Transverse colon (tissue), 3 donors: ENCODE measurements at regions not wholly inside any gene's neighbourhood (a gene's known extent, or its start where the extent isn't known, plus 50 kb on each side); places are given as distances from the start of the nearest gene placed in this dataset.

Experiments used
- EP300 ChIP-seq: sonication (generic); formaldehyde crosslinking; IDR thresholded peaks from one replicate; pipeline ENCODE4 v1.6.1; 2017; ENCODE audit warnings: antibody characterized with exemption, low read depth
- POLR2A ChIP-seq: fragments of 450-650 bp; IDR thresholded peaks from one replicate; pipeline ENCODE4 v1.6.1; 2016; ENCODE audit warnings: antibody characterized with exemption, mild to moderate bottlenecking, moderate library complexity
- TF ChIP-seq, protein P1 (sequence below), 5 experiments: fragments of 200-600 bp in 3 of 5; fragments of 450-650 bp in 2 of 5; sonication (generic) in 3 of 5; IDR thresholded peaks; 1 replicate in 2 of 5; 2 replicates in 3 of 5; pipeline ENCODE4 v1.5.1; 2016 to 2017; ENCODE audit warnings: antibody characterized with exemption in 5 of 5, inconsistent platforms in 3 of 5, mild to moderate bottlenecking in 2 of 5, moderate library complexity in 1 of 5

DNA sequence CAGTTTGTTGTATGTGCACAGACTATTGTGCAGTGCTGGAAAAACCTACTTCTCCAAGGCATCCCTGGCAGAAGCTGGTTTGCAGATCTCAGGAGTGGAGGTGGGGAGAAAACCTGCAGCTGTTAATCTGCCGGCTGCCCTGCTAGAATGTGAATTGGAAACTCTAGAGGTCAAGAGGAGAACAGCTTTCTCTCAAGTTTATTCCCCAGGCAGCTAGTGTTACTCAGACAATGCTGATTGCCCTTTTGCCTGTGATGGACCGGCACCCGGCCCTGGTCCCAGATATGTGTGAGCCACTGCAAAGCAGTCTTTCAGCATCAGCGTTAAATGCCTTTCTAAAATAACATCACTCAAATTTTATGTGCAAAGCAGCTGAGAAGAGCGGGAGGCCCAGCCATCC lies 129.7 kb upstream of the TPM1 start:
- TF ChIP-seq, protein P1, sequence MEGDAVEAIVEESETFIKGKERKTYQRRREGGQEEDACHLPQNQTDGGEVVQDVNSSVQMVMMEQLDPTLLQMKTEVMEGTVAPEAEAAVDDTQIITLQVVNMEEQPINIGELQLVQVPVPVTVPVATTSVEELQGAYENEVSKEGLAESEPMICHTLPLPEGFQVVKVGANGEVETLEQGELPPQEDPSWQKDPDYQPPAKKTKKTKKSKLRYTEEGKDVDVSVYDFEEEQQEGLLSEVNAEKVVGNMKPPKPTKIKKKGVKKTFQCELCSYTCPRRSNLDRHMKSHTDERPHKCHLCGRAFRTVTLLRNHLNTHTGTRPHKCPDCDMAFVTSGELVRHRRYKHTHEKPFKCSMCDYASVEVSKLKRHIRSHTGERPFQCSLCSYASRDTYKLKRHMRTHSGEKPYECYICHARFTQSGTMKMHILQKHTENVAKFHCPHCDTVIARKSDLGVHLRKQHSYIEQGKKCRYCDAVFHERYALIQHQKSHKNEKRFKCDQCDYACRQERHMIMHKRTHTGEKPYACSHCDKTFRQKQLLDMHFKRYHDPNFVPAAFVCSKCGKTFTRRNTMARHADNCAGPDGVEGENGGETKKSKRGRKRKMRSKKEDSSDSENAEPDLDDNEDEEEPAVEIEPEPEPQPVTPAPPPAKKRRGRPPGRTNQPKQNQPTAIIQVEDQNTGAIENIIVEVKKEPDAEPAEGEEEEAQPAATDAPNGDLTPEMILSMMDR (IDR thresholded peaks at IDR 0.05), result no peak
- TF ChIP-seq POLR2A (no peak), EP300 (no peak)
